ENCODE measurements at regions not wholly inside any gene's neighbourhood (a gene's known extent, or its start where the extent isn't known, plus 50 kb on each side); places are given as distances from the start of the nearest gene placed in this dataset.

DNA sequence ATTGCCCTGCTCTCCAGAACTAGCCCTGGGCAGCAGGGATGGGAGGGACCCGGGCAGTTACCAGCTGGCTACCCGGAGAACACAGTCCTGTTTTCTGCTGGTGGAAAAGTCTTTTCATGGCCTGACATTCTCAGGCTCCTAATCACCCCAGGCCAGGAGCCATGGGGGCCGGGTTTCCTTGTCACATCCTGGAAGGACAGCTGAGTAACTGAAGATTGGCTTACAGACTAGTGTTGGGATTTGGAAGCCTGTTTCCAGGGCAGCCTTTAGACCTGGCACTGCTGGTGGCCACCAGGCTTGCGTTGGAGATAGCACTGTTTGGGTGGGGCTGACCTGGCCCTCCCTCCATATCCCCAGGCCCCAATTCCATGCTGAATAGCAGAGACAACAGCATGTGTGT lies 349.0 kb downstream of the CTTN start:
- intact Hi-C loops (cut with micrococcal nuclease): no loop called here
- Mint-ChIP-seq H3K27ac (no peak overlapping the region), H3K4me1 (ENCODE audit: low read depth) (no peaks in the 10 kb centered on the region), H3K36me3 (ENCODE audit: low read depth) (no peaks in the 10 kb centered on the region), H3K4me3 (no peak overlapping the region), H3K9me3 (peaks cover 46% of the 10 kb centered on the region), H3K27me3 (peaks cover 4% of the 10 kb centered on the region)

DNA sequence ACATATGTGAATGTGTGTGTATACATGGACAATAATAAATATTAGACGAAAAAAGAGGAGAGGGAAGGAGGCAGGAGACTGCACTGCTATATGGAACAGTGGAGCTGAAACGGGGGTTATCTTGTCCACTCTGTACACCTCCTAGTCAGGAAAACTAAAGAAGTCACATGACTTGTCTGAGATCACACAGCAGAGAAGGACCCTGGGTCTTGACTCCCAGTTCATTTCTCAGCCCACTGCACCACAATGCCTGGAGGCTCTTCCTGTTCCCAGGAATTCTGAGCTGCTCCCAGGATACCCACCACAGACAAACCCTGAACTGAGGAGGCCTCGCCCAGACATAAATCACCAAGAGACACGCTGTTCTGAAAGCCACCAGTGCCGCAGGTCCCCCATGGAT lies 349.6 kb downstream of the CTTN start:
- intact Hi-C loops (cut with micrococcal nuclease): no loop called here
- H3K27ac Mint-ChIP-seq: no peak overlapping the region
- H3K4me1 Mint-ChIP-seq (ENCODE audit: low read depth): no peaks in the 10 kb centered on the region
- H3K4me3 Mint-ChIP-seq: no peak overlapping the region
- H3K9me3 Mint-ChIP-seq: peaks cover 48% of the 10 kb centered on the region
- H3K36me3 Mint-ChIP-seq (ENCODE audit: low read depth): no peaks in the 10 kb centered on the region
- peaks cover 3% of the 10 kb centered on the region for H3K27me3 Mint-ChIP-seq

DNA sequence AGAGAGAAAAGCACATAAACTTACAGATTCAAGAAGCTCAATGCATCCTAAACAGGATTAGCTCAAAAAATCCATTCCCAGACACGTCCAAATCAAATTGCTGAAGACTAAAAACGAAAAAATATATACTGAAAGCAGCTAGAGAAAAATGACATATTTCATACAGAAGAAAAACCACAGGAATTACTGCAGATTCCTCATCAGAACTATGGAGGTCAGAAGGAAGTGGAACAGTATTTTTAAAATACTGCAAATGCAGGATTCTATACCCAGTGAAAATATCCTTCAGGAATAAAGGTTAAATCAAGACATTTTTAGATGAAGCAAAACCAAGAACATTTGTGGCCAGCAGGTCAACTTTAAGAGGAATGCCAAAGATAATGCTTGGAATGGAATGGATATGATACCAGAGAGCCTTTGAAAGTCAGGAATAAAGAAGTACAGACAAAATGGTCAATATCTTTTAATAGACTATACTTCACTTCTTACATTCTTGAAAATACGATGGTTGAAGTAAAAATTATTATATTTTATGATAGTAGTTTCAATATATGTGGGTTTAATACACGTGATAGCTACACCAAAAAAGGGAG lies 352.9 kb downstream of the CTTN start:
- Mint-ChIP-seq H3K27ac (no peak overlapping the region), H3K4me3 (no peak overlapping the region), H3K9me3 (peaks cover 48% of the 10 kb centered on the region)

DNA sequence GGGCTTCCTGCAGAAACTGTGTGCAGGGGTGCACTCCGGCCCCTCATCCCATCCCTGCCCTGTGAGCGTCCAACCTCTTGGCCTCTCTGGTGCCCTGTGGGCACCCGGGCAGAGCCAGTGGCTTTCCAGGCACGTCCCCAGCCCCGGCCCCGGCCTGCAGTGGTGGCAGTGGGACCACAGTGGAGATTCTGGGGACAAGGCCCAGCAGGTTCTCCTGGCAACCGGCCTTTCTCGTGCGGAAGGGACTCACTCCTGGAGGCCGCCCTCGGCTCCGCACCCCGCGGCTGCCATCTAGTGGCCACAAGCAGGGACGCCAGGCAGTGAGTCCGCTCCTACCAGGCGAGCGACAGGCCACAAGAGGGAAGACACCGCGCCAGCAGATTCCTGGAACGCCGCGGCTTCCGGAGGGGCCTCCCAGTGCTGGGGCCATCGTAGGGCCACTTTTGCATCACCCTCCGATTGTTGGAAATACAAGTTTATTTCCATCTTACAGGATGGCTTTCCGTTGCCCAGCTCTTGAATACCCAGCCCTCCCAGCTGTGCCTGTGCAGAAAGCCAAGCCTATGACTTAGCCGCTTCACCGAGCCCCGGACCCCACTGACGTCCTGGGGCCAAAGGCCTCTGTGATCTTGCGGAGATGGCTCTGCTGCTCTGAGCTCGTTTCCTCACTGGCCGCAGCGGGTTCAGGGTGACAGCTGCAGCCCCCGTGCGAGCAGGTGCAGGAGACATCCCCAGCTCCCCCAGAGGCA lies 357.3 kb downstream of the CTTN start:
- H3K4me1 Mint-ChIP-seq (ENCODE audit: low read depth): no peaks in the 10 kb centered on the region
- H3K36me3 Mint-ChIP-seq (ENCODE audit: low read depth): no peaks in the 10 kb centered on the region
- no peak overlapping the region for H3K27ac Mint-ChIP-seq
- intact Hi-C loops (cut with micrococcal nuclease): loop anchor here (2.0 kb wide), 1 partner anchor 289 kb away; no protein-coding TSS in a partner anchor
- H3K9me3 Mint-ChIP-seq: peaks cover 19% of the 10 kb centered on the region
- no peak overlapping the region for H3K4me3 Mint-ChIP-seq
- H3K27me3 Mint-ChIP-seq: peaks cover 15% of the 10 kb centered on the region

More for the DNA sequence above, 352.9 kb downstream of the CTTN start:
- intact Hi-C loops (cut with micrococcal nuclease): no loop called here
- peaks cover 13% of the 10 kb centered on the region for H3K27me3 Mint-ChIP-seq
- H3K4me1 Mint-ChIP-seq (ENCODE audit: low read depth): no peaks in the 10 kb centered on the region
- H3K36me3 Mint-ChIP-seq (ENCODE audit: low read depth): no peaks in the 10 kb centered on the region

DNA sequence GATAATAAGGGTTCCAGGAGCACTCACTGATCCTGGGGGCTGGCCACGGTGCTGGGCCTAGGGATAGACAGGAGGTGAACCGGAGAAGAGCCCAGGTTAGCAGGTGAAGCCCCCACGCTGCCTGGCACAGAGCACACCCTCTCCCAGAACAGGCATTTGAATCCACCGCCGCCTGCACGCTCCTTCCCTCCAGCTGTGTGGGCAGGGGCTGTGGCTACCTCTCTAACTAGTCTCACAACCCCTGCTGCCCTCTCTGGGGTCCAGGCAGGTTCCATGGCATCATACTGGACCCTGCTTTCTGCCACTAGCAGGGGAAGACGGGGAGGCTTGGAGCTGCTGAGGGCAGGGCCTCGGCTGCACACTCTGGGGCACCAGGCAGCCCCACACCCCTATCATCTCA lies 358.0 kb downstream of the CTTN start:
- no peaks in the 10 kb centered on the region for H3K36me3 Mint-ChIP-seq (ENCODE audit: low read depth)
- intact Hi-C loops (cut with micrococcal nuclease): no loop called here
- H3K9me3 Mint-ChIP-seq: peaks cover 11% of the 10 kb centered on the region
- peaks cover 15% of the 10 kb centered on the region for H3K27me3 Mint-ChIP-seq
- H3K4me1 Mint-ChIP-seq (ENCODE audit: low read depth): no peaks in the 10 kb centered on the region
- no peak overlapping the region for H3K4me3 Mint-ChIP-seq
- no peak overlapping the region for H3K27ac Mint-ChIP-seq

DNA sequence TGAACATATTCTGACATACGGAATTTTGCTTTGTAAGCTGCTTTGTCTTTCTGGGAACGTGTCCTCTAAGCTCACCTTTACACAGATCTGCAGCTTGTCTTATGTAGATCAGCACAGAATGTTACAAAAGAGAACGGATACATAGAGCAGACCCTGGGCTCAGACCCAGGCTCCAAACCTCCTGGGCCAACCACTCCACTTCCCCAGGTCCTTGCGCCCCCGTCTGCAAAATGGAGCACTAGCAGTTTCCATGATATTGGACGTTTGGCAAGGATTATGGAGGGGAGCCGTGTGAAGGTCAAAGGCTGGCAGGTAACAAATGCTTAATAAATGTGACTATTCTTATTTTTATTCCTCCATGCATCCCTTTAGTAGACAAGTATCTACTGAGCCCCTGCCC lies 358.4 kb downstream of the CTTN start:
- Mint-ChIP-seq H3K27ac (no peak overlapping the region), H3K4me3 (no peak overlapping the region), H3K36me3 (ENCODE audit: low read depth) (no peaks in the 10 kb centered on the region), H3K4me1 (ENCODE audit: low read depth) (no peaks in the 10 kb centered on the region), H3K9me3 (peaks cover 7% of the 10 kb centered on the region), H3K27me3 (peaks cover 15% of the 10 kb centered on the region)
- intact Hi-C loops (cut with micrococcal nuclease): no loop called here

DNA sequence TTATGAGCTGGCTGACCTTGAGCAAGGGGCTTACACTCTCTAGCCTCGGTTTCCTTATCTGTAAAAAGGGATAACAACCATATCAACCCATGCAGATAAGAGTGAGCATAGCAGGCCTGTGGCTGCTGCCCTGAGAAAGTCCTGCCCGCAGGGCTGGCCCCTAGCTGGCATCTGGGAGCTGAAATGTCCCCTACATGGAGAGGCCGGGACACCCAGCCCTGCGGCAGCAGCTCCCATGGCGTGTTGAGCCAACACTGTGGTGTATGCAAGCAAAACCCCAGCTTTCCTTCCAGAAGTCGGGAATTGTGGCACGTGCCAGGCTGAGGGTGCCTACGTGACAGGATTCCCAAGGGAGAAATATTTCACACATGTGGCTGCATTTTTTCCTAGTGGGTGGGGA lies 358.9 kb downstream of the CTTN start:
- no peaks in the 10 kb centered on the region for H3K4me1 Mint-ChIP-seq (ENCODE audit: low read depth)
- H3K4me3 Mint-ChIP-seq: no peak overlapping the region
- intact Hi-C loops (cut with micrococcal nuclease): no loop called here
- no peaks in the 10 kb centered on the region for H3K36me3 Mint-ChIP-seq (ENCODE audit: low read depth)
- H3K27ac Mint-ChIP-seq: no peak overlapping the region
- peaks cover 2% of the 10 kb centered on the region for H3K9me3 Mint-ChIP-seq
- peaks cover 15% of the 10 kb centered on the region for H3K27me3 Mint-ChIP-seq

DNA sequence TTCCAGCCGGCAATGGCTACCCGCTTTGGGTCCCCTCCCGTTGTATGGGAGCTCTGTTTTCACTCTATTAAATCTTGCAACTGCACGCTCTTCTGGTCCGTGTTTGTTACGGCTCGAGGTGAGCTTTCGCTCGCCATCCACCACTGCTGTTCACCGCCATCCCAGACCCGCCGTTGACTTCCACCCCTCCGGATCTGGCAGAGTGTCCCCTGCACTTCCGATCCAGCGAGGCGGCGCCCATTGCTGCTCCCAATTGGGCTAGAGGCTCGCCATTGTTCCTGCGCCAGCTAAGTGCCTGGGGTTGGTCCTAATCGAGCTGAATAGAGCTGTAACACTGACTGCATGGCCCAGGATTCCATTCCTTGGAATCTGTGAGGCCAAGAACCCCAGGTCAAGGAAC lies 359.9 kb downstream of the CTTN start:
- H3K27me3 Mint-ChIP-seq: peaks cover 14% of the 10 kb centered on the region
- H3K9me3 Mint-ChIP-seq: no peaks in the 10 kb centered on the region
- no peaks in the 10 kb centered on the region for H3K36me3 Mint-ChIP-seq (ENCODE audit: low read depth)
- no peak overlapping the region for H3K27ac Mint-ChIP-seq
- intact Hi-C loops (cut with micrococcal nuclease): no loop called here
- no peak overlapping the region for H3K4me3 Mint-ChIP-seq
- no peaks in the 10 kb centered on the region for H3K4me1 Mint-ChIP-seq (ENCODE audit: low read depth)

DNA sequence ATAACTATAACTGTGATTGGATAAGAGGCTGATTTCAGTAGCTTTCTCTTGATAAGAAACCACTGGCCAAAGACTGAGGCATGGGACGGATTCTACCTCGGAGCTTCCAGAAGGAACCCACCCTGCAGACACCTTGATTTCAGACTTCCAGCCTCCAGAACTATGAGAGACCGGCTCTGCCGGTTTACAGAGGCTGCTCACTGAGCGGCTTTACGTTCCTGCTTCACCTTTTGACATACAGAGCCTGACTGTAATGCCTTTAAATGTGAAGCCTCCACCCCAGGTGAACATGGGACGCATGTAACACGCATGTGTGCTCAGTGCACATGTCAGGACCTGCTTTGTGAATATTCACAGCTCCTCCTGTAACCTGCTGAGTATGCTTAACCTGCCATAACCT lies 361.5 kb downstream of the CTTN start:
- Mint-ChIP-seq H3K27me3 (peaks cover 11% of the 10 kb centered on the region), H3K27ac (no peak overlapping the region), H3K4me3 (no peak overlapping the region), H3K36me3 (ENCODE audit: low read depth) (no peaks in the 10 kb centered on the region), H3K4me1 (ENCODE audit: low read depth) (no peaks in the 10 kb centered on the region), H3K9me3 (no peaks in the 10 kb centered on the region)
- intact Hi-C loops (cut with micrococcal nuclease): no loop called here

DNA sequence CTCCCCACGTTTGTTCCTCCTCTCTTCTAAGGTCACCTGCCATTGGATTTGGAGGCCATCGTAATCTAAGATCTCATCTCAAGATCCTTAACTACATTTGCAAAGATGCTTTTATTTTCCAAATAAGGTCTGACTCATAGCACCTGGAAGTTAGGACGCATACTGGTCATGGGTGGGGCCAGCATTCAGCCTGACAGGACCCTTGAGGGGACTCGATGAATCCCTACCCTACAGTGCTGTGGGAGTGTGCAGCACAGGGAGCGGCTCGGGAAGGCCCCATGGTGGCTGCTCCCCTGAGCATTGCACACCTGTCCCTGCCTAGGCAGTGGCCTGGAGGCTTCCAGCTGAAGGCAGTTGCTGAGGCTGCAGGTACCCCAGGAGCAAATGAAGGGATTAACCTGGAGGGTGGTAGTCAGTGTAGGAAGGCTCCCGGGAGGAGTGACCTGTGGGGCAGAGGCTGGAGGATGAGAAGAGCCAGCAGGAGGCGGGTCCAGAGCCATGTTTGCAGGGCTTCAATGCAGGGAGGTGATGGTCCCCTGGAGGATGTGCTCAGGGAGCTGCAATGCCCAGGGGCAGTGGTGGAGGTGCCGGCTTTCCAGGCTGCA lies 362.2 kb downstream of the CTTN start:
- intact Hi-C loops (cut with micrococcal nuclease): no loop called here
- Mint-ChIP-seq H3K4me3 (no peak overlapping the region), H3K27me3 (peaks cover 11% of the 10 kb centered on the region), H3K9me3 (no peaks in the 10 kb centered on the region), H3K27ac (no peak overlapping the region), H3K4me1 (ENCODE audit: low read depth) (no peaks in the 10 kb centered on the region), H3K36me3 (ENCODE audit: low read depth) (no peaks in the 10 kb centered on the region)

DNA sequence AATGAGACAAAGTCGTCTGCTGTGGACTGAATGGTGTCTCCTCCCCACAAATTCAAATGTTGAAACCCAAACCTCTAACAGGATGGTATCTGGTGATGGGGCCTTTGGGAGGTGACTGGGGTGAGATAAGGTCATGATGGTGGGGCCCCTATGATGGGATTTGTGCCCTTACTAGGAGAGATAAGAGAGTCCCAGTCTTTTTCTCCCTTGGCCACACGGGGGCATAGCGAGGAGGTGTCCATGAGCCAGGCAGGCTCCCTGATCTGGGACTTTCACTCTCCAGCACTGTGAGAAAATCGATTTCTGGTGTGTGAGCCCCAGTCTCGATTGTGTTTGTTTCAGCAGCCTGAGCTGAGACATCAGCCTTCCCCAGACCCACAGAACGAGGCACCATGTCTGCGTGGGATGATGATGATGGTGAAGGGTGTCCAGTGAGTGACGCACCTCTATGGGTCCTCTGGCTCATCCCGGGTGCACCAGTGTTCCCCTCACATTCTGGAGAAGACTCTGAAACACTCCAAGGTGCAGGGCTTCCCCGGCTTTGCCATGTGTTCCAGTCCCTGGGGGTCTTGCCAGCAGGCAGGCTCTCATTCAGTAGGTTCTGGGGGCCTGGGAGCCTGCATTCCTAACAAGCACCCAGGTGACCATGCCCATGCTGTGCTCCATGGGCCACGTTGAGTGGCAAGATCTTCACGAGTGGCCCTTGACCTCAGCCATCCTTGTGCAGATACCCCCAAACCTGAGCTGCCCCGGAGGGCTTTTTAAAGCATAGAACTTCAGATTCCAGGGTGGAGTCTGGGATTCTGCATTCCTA lies 363.0 kb downstream of the CTTN start:
- H3K9me3 Mint-ChIP-seq: no peaks in the 10 kb centered on the region
- H3K27me3 Mint-ChIP-seq: peaks cover 3% of the 10 kb centered on the region
- no peak overlapping the region for H3K4me3 Mint-ChIP-seq
- intact Hi-C loops (cut with micrococcal nuclease): no loop called here
- H3K27ac Mint-ChIP-seq: no peak overlapping the region
- no peaks in the 10 kb centered on the region for H3K36me3 Mint-ChIP-seq (ENCODE audit: low read depth)
- H3K4me1 Mint-ChIP-seq (ENCODE audit: low read depth): no peaks in the 10 kb centered on the region

DNA sequence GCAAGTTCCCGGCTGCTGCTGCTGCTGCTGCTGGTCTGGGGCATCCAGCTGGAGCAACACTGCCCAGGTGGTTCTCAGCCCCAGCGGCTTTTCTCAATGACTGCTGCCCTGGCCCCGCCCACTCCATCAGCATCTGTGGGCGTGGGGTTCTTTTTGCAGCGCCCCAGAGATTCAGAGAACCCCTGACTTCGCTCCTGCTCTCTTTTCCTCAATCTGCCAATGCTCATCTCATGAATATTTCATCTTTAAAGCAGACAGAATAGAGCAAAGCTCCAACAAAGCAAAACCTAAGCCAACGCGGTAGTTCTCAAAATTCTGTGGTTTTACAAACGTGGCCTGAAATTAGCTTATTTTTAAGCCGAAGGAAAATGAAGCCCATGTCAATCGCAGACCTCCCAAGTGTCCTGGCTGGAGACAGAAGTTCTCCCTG lies 363.6 kb downstream of the CTTN start:
- Mint-ChIP-seq H3K27me3 (no peaks in the 10 kb centered on the region), H3K4me1 (ENCODE audit: low read depth) (no peaks in the 10 kb centered on the region), H3K36me3 (ENCODE audit: low read depth) (no peaks in the 10 kb centered on the region), H3K27ac (no peak overlapping the region), H3K9me3 (no peaks in the 10 kb centered on the region), H3K4me3 (no peak overlapping the region)
- intact Hi-C loops (cut with micrococcal nuclease): no loop called here

DNA sequence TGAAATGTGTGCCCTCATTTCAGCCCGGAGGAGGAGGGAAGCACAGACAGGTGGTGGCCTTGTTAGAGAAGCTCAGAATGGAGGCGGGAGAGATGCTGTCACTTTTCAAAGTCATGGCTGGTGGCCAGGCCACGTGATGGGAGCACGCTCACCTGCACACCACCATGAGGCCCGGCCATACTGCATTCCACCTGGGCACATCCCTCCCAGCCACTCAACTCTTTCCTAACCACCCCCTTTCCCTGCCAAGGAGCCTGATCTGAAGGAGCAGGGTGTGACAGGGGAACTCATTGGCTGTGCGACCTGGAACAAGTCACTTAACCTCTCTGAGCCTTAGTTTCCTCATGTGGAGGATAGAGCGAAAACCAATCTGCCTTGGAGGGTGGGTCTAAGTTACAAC lies 364.5 kb downstream of the CTTN start:
- no peaks in the 10 kb centered on the region for H3K27me3 Mint-ChIP-seq
- intact Hi-C loops (cut with micrococcal nuclease): no loop called here

DNA sequence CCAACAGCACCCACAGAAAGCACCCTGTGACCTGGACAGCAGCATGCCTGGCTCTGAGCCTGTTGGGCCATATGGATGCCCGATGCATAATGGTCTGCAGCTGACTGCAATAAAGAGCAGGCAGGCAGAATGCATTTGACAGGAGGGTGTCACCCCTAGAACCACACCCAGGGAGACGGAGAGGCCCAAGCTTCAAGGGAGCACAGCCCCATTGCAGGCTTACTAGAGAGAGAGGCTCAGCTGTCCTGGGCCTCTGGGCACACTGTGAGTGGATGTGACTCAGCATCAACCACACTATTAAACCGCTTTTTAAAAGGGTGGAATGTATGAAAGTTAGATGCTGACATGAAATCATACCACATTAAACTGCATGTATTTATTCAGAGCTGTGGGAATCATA lies 365.3 kb downstream of the CTTN start:
- H3K4me3 Mint-ChIP-seq: no peak overlapping the region
- H3K36me3 Mint-ChIP-seq (ENCODE audit: low read depth): no peaks in the 10 kb centered on the region
- no peaks in the 10 kb centered on the region for H3K9me3 Mint-ChIP-seq
- no peaks in the 10 kb centered on the region for H3K4me1 Mint-ChIP-seq (ENCODE audit: low read depth)
- no peak overlapping the region for H3K27ac Mint-ChIP-seq
- H3K27me3 Mint-ChIP-seq: no peaks in the 10 kb centered on the region
- intact Hi-C loops (cut with micrococcal nuclease): no loop called here

More for the DNA sequence above, 364.5 kb downstream of the CTTN start:
- Mint-ChIP-seq H3K27ac (no peak overlapping the region), H3K4me3 (no peak overlapping the region), H3K9me3 (no peaks in the 10 kb centered on the region), H3K4me1 (ENCODE audit: low read depth) (no peaks in the 10 kb centered on the region), H3K36me3 (ENCODE audit: low read depth) (no peaks in the 10 kb centered on the region)
